Activated B cell treated with CpG ODN at 0.5 μM for 24 hours (primary cell): ENCODE measurements at regions not wholly inside any gene's neighbourhood (a gene's known extent, or its start where the extent isn't known, plus 50 kb on each side); places are given as distances from the start of the nearest gene placed in this dataset.

Experiments
- ATAC-seq: fragments of 200-7000 bp; cut with Tn5 transposase; one replicate; pipeline ENCODE4 v1.10.0; 2021; ENCODE audit warnings: low read depth, mild to moderate bottlenecking, moderate library complexity
- CTCF ChIA-PET: fragments of 350-600 bp; sonication (Branson Sonifier 250); formaldehyde crosslinking; loops from one replicate; lab custom pipeline; 2021; ENCODE audit warnings: antibody characterized with exemption; lab: Charles Lee
- POLR2A ChIA-PET: fragments of 350-600 bp; sonication (Branson Sonifier 250); formaldehyde crosslinking; loops from one replicate; lab custom pipeline; 2021; ENCODE audit warnings: antibody characterized with exemption; lab: Charles Lee
- DNase-seq: peaks from one replicate; pipeline ENCODE4 v3.0.0; 2022
- H3K27ac Mint-ChIP-seq: one replicate; pipeline ENCODE4 v1.8.0; 2020; ENCODE audit warnings: mixed read lengths
- H3K27me3 Mint-ChIP-seq: one replicate; pipeline ENCODE4 v1.8.0; 2021; ENCODE audit warnings: mixed read lengths
- H3K36me3 Mint-ChIP-seq: one replicate; pipeline ENCODE4 v1.8.0; 2021; ENCODE audit warnings: low read depth, mixed read lengths
- H3K4me1 Mint-ChIP-seq: one replicate; pipeline ENCODE4 v1.8.0; 2021; ENCODE audit warnings: mixed read lengths
- H3K4me3 Mint-ChIP-seq: one replicate; pipeline ENCODE4 v1.8.0; 2020; ENCODE audit warnings: mild to moderate bottlenecking, mixed read lengths
- H3K9me3 Mint-ChIP-seq: one replicate; pipeline ENCODE4 v1.8.0; 2020; ENCODE audit warnings: mixed read lengths
- intact Hi-C: fragments of 100-400 bp; cut with micrococcal nuclease; formaldehyde crosslinking; loops from one replicate; pipeline ENCODE4 v1.15.1; 2024
- TF ChIP-seq, protein P1 (sequence below): fragments of 200-600 bp; IDR thresholded peaks from one replicate; pipeline ENCODE4 v1.8.0; 2022; ENCODE audit warnings: antibody characterized with exemption, mild to moderate bottlenecking

DNA sequence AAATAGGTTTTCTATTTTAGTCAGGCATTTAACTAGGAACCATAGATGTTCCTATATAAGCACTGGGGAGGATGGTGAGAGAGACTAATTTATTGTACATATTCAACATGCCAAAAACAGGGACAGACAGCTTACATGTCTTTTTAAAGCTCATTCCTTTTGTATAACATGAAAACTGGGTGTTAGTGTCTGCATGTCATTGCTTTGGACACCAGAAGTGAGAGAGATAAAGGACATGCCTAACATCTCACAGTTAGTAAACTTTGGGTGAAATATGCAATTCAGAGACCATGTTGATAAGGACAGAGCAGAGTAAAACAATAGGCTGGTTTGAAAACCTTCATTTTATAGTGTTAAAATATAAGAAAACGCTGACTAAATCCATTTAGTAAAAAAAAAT lies 860.0 kb upstream of the LCORL start:
- TF ChIP-seq, protein P1, sequence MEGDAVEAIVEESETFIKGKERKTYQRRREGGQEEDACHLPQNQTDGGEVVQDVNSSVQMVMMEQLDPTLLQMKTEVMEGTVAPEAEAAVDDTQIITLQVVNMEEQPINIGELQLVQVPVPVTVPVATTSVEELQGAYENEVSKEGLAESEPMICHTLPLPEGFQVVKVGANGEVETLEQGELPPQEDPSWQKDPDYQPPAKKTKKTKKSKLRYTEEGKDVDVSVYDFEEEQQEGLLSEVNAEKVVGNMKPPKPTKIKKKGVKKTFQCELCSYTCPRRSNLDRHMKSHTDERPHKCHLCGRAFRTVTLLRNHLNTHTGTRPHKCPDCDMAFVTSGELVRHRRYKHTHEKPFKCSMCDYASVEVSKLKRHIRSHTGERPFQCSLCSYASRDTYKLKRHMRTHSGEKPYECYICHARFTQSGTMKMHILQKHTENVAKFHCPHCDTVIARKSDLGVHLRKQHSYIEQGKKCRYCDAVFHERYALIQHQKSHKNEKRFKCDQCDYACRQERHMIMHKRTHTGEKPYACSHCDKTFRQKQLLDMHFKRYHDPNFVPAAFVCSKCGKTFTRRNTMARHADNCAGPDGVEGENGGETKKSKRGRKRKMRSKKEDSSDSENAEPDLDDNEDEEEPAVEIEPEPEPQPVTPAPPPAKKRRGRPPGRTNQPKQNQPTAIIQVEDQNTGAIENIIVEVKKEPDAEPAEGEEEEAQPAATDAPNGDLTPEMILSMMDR, result no peak
- no peaks in the 10 kb centered on the region for H3K36me3 Mint-ChIP-seq
- no peaks in the 10 kb centered on the region for H3K4me1 Mint-ChIP-seq
- H3K27me3 Mint-ChIP-seq, result no peaks in the 10 kb centered on the region
- ChIA-PET CTCF (no interaction called here), POLR2A (no interaction called here)
- ATAC-seq (no peak), DNase-seq (no peak)
- no peak overlapping the region for H3K27ac Mint-ChIP-seq
- peaks cover 4% of the 10 kb centered on the region for H3K9me3 Mint-ChIP-seq
- no peak overlapping the region for H3K4me3 Mint-ChIP-seq
- intact Hi-C loops, result no loop called here

DNA sequence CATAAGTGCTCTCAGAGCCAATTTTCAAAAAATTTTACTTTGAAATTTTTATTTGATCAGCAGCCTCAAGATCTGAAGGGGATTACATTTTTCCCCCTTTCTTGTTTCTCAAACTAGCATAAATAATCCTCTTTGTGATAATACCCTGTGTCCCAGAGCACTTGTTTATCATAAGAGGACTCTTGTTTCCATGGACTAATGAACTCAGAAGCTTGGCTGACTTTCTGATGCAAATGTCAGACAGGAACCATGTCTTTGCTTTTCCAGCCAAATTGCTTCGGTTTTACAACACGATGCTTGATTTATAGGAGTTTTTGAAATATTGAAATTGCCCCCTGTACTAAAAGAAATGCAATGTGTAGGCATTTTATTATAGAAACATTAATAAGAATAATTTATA lies 859.3 kb upstream of the LCORL start:
- H3K36me3 Mint-ChIP-seq, result no peaks in the 10 kb centered on the region
- intact Hi-C loops, result no loop called here
- no peaks in the 10 kb centered on the region for H3K27me3 Mint-ChIP-seq
- H3K4me1 Mint-ChIP-seq, result no peaks in the 10 kb centered on the region
- no peak for ATAC-seq
- TF ChIP-seq, protein P1, result no peak
- peaks cover 4% of the 10 kb centered on the region for H3K9me3 Mint-ChIP-seq
- no peak overlapping the region for H3K27ac Mint-ChIP-seq
- no peak for DNase-seq
- no peak overlapping the region for H3K4me3 Mint-ChIP-seq
- ChIA-PET POLR2A (no interaction called here), CTCF (no interaction called here)

DNA sequence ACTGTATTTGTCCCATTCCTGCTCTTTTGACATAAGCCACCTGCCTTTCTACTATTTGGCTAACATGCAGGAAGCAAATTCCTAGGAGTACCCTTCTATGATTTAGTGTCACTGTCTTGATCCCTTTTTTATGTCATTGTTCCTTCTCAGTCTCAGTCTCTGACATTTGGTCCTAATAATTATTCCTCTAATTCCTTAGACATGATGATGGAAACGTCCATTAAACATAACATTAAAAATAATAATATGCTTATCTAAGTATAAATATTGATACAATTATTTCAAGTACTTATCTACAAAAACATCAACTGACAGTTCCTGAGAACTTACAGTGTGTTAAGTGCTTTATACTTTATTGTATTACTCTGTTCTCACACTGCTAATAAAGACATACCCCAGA lies 857.0 kb upstream of the LCORL start:
- Mint-ChIP-seq H3K27me3 (no peaks in the 10 kb centered on the region), H3K27ac (no peak overlapping the region), H3K4me3 (no peak overlapping the region), H3K4me1 (no peaks in the 10 kb centered on the region), H3K9me3 (peaks cover 9% of the 10 kb centered on the region), H3K36me3 (no peaks in the 10 kb centered on the region)
- ATAC-seq (no peak), DNase-seq (no peak)
- TF ChIP-seq, protein P1, result no peak
- ChIA-PET CTCF (no interaction called here), POLR2A (no interaction called here)
- intact Hi-C loops, result no loop called here

DNA sequence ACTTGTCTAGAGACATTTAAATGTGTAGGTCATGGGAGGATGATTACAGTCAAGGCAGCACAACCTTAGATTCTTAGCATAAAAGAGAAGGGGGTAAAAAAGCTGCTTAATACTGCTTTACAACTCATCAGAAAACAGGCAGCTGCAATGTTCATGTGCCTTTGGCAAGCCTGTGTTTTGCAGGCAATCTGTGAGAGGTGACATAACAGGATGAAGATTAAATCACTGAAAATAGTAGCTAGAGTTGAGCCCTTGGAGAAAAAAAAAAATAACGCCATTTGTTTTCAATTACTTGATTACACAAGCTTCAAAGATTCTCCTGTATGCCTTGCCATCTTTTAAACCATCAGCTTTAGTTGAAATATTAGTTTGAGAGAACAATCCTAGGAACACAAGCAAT lies 847.6 kb upstream of the LCORL start:
- ChIA-PET CTCF (no interaction called here), POLR2A (no interaction called here)
- Mint-ChIP-seq H3K27me3 (no peaks in the 10 kb centered on the region), H3K4me3 (no peak overlapping the region), H3K4me1 (no peaks in the 10 kb centered on the region), H3K9me3 (peaks cover 3% of the 10 kb centered on the region), H3K27ac (no peak overlapping the region), H3K36me3 (no peaks in the 10 kb centered on the region)
- ATAC-seq (no peak), DNase-seq (no peak)
- intact Hi-C loops, result no loop called here
- TF ChIP-seq, protein P1, result no peak

DNA sequence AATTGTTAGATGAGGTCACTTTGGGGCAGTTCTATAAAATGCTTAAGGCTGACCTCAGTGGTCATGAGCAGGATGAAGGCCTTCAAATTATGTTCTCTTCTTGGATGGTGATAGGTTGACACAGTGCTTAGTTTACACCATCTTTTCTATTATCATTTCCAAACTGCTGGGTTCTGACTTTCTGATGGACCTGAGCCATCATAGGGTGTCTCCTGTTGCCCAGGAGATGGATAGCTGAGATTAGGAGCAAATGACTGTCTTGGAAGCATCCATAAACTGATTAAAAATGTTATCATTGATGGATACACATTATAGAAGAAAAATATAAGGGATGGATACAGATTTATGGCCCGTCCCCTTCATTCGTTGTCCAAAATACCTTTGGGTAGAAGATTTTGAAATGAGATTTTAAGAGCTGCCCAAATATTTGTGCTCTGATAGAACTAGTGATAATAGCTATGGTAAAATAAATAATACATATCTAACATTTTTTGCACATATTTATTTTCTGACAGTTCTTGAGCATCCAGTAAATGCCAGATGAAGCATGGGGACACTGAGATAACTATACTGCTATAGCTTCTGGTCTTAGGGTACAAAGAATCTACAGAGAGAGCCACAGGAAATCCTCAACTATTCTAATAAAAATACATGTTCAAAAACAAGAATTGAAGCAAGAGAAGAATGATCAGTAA lies 839.4 kb upstream of the LCORL start:
- Mint-ChIP-seq H3K9me3 (peaks cover 4% of the 10 kb centered on the region), H3K27me3 (no peaks in the 10 kb centered on the region), H3K4me1 (no peaks in the 10 kb centered on the region), H3K4me3 (no peak overlapping the region), H3K36me3 (no peaks in the 10 kb centered on the region), H3K27ac (no peak overlapping the region)
- DNase-seq, result no peak
- TF ChIP-seq, protein P1, result no peak
- ATAC-seq, result no peak
- intact Hi-C loops, result no loop called here
- ChIA-PET POLR2A (no interaction called here), CTCF (interaction anchor here (0.8 kb wide), 1 partner anchor 14 kb away, joined by 3 read pairs; no protein-coding TSS in a partner anchor)
